ENCODE measurements at regions not wholly inside any gene's neighbourhood (a gene's known extent, or its start where the extent isn't known, plus 50 kb on each side); places are given as distances from the start of the nearest gene placed in this dataset.
A peak's percentile ranks its signal among the peaks of the same experiment; 100 is the strongest.

- Mint-ChIP-seq H3K27ac (ENCODE audit: low read depth, unreplicated experiment) (no peak overlapping the region), H3K4me3 (ENCODE audit: unreplicated experiment) (no peak overlapping the region), H3K4me1 (ENCODE audit: insufficient read depth, unreplicated experiment) (no peaks in the 10 kb centered on the region), H3K36me3 (ENCODE audit: insufficient read depth, unreplicated experiment) (no peaks in the 10 kb centered on the region), H3K27me3 (ENCODE audit: insufficient read depth, unreplicated experiment) (peaks cover 88% of the 10 kb centered on the region), H3K9me3 (ENCODE audit: unreplicated experiment) (no peaks in the 10 kb centered on the region)
- intact Hi-C loops (cut with micrococcal nuclease), result no loop called here
- no peak for TF ChIP-seq CTCF (IDR thresholded peaks at IDR 0.05; ENCODE audit: unreplicated experiment)
- CTCF ChIA-PET, result interaction anchor here (0.6 kb wide), 1 partner anchor 225 kb away, joined by 4 read pairs; no protein-coding TSS in a partner anchor
- DNase-seq (ENCODE audit: unreplicated experiment), result no peak
- BruUV-seq (replicated peaks), result no TSS peak
- POLR2A ChIA-PET, result no interaction called here
Measured at GRCh38 chr7:119711104-119711503, 561.9 kb upstream of the KCND2 start.

DNA sequence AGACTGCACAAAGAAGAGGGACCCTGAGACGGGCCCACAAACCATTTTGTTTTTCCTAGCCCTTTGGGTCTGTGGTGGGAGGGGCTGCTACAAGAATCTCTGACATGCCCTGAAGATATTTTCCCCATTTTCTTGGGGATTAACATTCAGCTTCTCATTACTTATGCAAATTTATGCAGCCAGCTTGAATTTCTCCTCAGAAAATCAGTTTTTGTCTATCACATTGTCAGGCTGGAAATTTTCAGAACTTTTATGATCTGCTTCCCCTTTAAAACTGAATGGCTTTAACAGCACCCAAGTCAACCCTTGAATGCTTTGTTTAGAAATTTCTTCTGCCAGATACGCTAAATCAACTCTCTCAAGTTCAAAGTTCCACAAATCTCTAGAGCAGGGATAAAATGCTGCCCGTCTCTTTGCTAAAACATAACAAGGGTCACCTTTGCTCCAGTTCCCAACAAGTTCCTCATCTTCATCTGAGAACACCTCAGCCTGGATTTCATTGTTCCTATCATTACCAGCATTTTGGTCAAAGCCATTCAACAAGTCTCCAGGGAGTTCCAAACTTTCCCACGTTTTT, 560.0 kb upstream of the KCND2 start:
- ChIA-PET CTCF (interaction anchor here (0.7 kb wide), 1 partner anchor 443 kb away, joined by 3 read pairs; no protein-coding TSS in a partner anchor), POLR2A (no interaction called here)
- H3K4me1 Mint-ChIP-seq (ENCODE audit: insufficient read depth, unreplicated experiment), result no peaks in the 10 kb centered on the region
- H3K4me3 Mint-ChIP-seq (ENCODE audit: unreplicated experiment), result no peak overlapping the region
- H3K9me3 Mint-ChIP-seq (ENCODE audit: unreplicated experiment), result no peaks in the 10 kb centered on the region
- no TSS peak for BruUV-seq (replicated peaks)
- no peaks in the 10 kb centered on the region for H3K36me3 Mint-ChIP-seq (ENCODE audit: insufficient read depth, unreplicated experiment)
- DNase-seq (ENCODE audit: unreplicated experiment), result no peak
- H3K27me3 Mint-ChIP-seq (ENCODE audit: insufficient read depth, unreplicated experiment), result peaks cover 86% of the 10 kb centered on the region
- intact Hi-C loops (cut with micrococcal nuclease), result no loop called here
- H3K27ac Mint-ChIP-seq (ENCODE audit: low read depth, unreplicated experiment), result no peak overlapping the region
- no peak for TF ChIP-seq CTCF (IDR thresholded peaks at IDR 0.05; ENCODE audit: unreplicated experiment)

GRCh38 chr7:119713606-119714005, 559.4 kb upstream of the KCND2 start:
- DNase-seq (ENCODE audit: unreplicated experiment), result no peak
- ChIA-PET CTCF (no interaction called here), POLR2A (no interaction called here)
- Mint-ChIP-seq H3K27me3 (ENCODE audit: insufficient read depth, unreplicated experiment) (peaks cover 84% of the 10 kb centered on the region), H3K9me3 (ENCODE audit: unreplicated experiment) (no peaks in the 10 kb centered on the region), H3K27ac (ENCODE audit: low read depth, unreplicated experiment) (no peak overlapping the region), H3K4me1 (ENCODE audit: insufficient read depth, unreplicated experiment) (no peaks in the 10 kb centered on the region), H3K36me3 (ENCODE audit: insufficient read depth, unreplicated experiment) (no peaks in the 10 kb centered on the region), H3K4me3 (ENCODE audit: unreplicated experiment) (no peak overlapping the region)
- BruUV-seq (replicated peaks), result no TSS peak
- TF ChIP-seq CTCF (IDR thresholded peaks at IDR 0.05; ENCODE audit: unreplicated experiment), result no peak
- intact Hi-C loops (cut with micrococcal nuclease), result no loop called here

- intact Hi-C loops (cut with micrococcal nuclease), result loop anchor here (1.0 kb wide), 1 partner anchor 13 kb away; no protein-coding TSS in a partner anchor
- Mint-ChIP-seq H3K9me3 (ENCODE audit: unreplicated experiment) (no peaks in the 10 kb centered on the region), H3K27ac (ENCODE audit: low read depth, unreplicated experiment) (no peak overlapping the region), H3K4me3 (ENCODE audit: unreplicated experiment) (no peak overlapping the region), H3K4me1 (ENCODE audit: insufficient read depth, unreplicated experiment) (no peaks in the 10 kb centered on the region), H3K27me3 (ENCODE audit: insufficient read depth, unreplicated experiment) (peaks cover 30% of the 10 kb centered on the region), H3K36me3 (ENCODE audit: insufficient read depth, unreplicated experiment) (no peaks in the 10 kb centered on the region)
- peak; percentile 38 for DNase-seq (ENCODE audit: unreplicated experiment)
- ChIA-PET POLR2A (no interaction called here), CTCF (no interaction called here)
- no TSS peak for BruUV-seq (replicated peaks)
- TF ChIP-seq CTCF (IDR thresholded peaks at IDR 0.05; ENCODE audit: unreplicated experiment), result no peak
Measured at GRCh38 chr7:119720541-119720940, 552.4 kb upstream of the KCND2 start.

All from MCF 10A (cell line).